HG03565 (cell line): ENCODE measurements at regions not wholly inside any gene's neighbourhood (a gene's known extent, or its start where the extent isn't known, plus 50 kb on each side); places are given as distances from the start of the nearest gene placed in this dataset.
"Not testable (repeated sequence)": the region's sequence is repeated elsewhere in the genome, so short reads cannot be mapped to it uniquely, and the experiment has no call there.

ENCODE experiments used
- ATAC-seq: cut with Tn5 transposase; IDR thresholded peaks from one replicate; pipeline ENCODE4 v1.9.1; 2021; ENCODE audit warnings: mild to moderate bottlenecking, moderate library complexity; ENCODE audit not compliant: unreplicated experiment

GRCh38 chr2:187002242-187002641, 153.3 kb upstream of the ZSWIM2 start:
- ATAC-seq = no peak

GRCh38 chr2:187001248-187001647, 152.3 kb upstream of the ZSWIM2 start:
- no peak for ATAC-seq

GRCh38 chr2:186995092-186995491, 146.1 kb upstream of the ZSWIM2 start:
- peak; percentile 72 for ATAC-seq

- no peak for ATAC-seq
Observed at GRCh38 chr2:186992597-186992996, 143.6 kb upstream of the ZSWIM2 start.

- no peak for ATAC-seq
Observed at GRCh38 chr2:186991766-186992417, 142.9 kb upstream of the ZSWIM2 start.

- ATAC-seq = no peak
Observed at GRCh38 chr2:186984966-186985365, 136.0 kb upstream of the ZSWIM2 start.

- ATAC-seq = no peak
Observed at GRCh38 chr2:186984481-186984880, 135.5 kb upstream of the ZSWIM2 start.

GRCh38 chr2:186980787-186981550, 132.0 kb upstream of the ZSWIM2 start:
- ATAC-seq = no peak

- ATAC-seq = no peak
Observed at GRCh38 chr2:186980117-186980442, 131.1 kb upstream of the ZSWIM2 start.

- no peak for ATAC-seq
Observed at GRCh38 chr2:186979439-186980116, 130.6 kb upstream of the ZSWIM2 start.

- ATAC-seq = peak; percentile 39
Observed at GRCh38 chr2:186977433-186978045, 128.6 kb upstream of the ZSWIM2 start.

GRCh38 chr2:186976329-186976728, 127.4 kb upstream of the ZSWIM2 start:
- no peak for ATAC-seq

GRCh38 chr2:186972281-186972970, 123.5 kb upstream of the ZSWIM2 start:
- no peak for ATAC-seq

GRCh38 chr2:186968277-186968676, 119.3 kb upstream of the ZSWIM2 start:
- peak; percentile 89 for ATAC-seq

GRCh38 chr2:186966015-186966414, 117.0 kb upstream of the ZSWIM2 start:
- ATAC-seq = no peak

- no peak for ATAC-seq
Observed at GRCh38 chr2:186962085-186962747, 113.2 kb upstream of the ZSWIM2 start.

GRCh38 chr2:186960241-186960640, 111.3 kb upstream of the ZSWIM2 start:
- ATAC-seq = not testable (repeated sequence)

GRCh38 chr2:186959486-186959885, 110.5 kb upstream of the ZSWIM2 start:
- ATAC-seq = no peak

GRCh38 chr2:186950694-186951093, 101.7 kb upstream of the ZSWIM2 start:
- ATAC-seq = no peak

GRCh38 chr2:186949726-186950256, 100.8 kb upstream of the ZSWIM2 start:
- ATAC-seq = no peak
